Esophagus muscularis mucosa (tissue), 4 donors: ENCODE measurements at regions not wholly inside any gene's neighbourhood (a gene's known extent, or its start where the extent isn't known, plus 50 kb on each side); places are given as distances from the start of the nearest gene placed in this dataset.

ENCODE experiments used
- DNase-seq: peaks from one replicate; pipeline ENCODE4 v3.0.0-alpha.2; 2017; ENCODE audit errors: extremely low spot score
- H3K27ac ChIP-seq, 4 donors: fragments of 200-600 bp; sonication (generic); replicated peaks in 1 of 4; 1 replicate in 3 of 4; 2 replicates in 1 of 4; pipeline ENCODE4 v1.5.1; 2016 to 2019; ENCODE audit warnings: mild to moderate bottlenecking in 1 of 4
- H3K27me3 ChIP-seq, 4 donors: fragments of 200-600 bp; sonication (generic); one replicate each; pipeline versions ENCODE4 v1.5.1 to v1.6.0; 2016 to 2019
- H3K36me3 ChIP-seq, 4 donors: fragments of 200-600 bp; sonication (generic); one replicate each; pipeline ENCODE4 v1.5.1; 2016 to 2019
- H3K4me1 ChIP-seq, 4 donors: fragments of 200-600 bp; sonication (generic); one replicate each; pipeline ENCODE4 v1.5.1; 2016 to 2019
- H3K4me3 ChIP-seq, 4 donors: fragments of 200-600 bp; sonication (generic); 1 replicate in 2 of 4; 2 replicates in 2 of 4; pipeline ENCODE4 v1.5.1; 2016 to 2019; ENCODE audit warnings: mild to moderate bottlenecking in 4 of 4, moderate library complexity in 1 of 4
- H3K9me3 ChIP-seq, 4 donors: fragments of 200-600 bp; sonication (generic); 1 replicate in 3 of 4; 2 replicates in 1 of 4; pipeline ENCODE4 v1.5.1; 2016 to 2019
- EP300 ChIP-seq: sonication (generic); formaldehyde crosslinking; IDR thresholded peaks from one replicate; pipeline ENCODE4 v1.6.1; 2017; ENCODE audit warnings: antibody characterized with exemption
- POLR2A ChIP-seq: fragments of 450-650 bp; IDR thresholded peaks from one replicate; pipeline ENCODE4 v1.6.1; 2017; ENCODE audit warnings: antibody characterized with exemption, moderate library complexity, mild to moderate bottlenecking, low read depth
- POLR2AphosphoS5 ChIP-seq, 2 donors: sonication (generic); formaldehyde crosslinking; IDR thresholded peaks; one replicate each; pipeline ENCODE4 v1.6.1; 2017; ENCODE audit warnings: antibody characterized with exemption in 2 of 2
- WGBS: methylation state at CpG from one replicate; pipeline ENCODE4 v1.1.5; 2018; 5-methylcytosine and 5-hydroxymethylcytosine counted together
- intact Hi-C: fragments of 100-400 bp; cut with DNase I; formaldehyde crosslinking; loops from one replicate; pipeline ENCODE4 v1.15.1; 2023
- TF ChIP-seq, protein P1 (sequence below), 3 experiments: fragments of 200-600 bp in 2 of 3; fragments of 450-650 bp in 1 of 3; sonication (generic) in 2 of 3; IDR thresholded peaks; one replicate each; pipeline ENCODE4 v1.5.1; 2017 to 2019; ENCODE audit warnings: antibody characterized with exemption in 3 of 3, mild to moderate bottlenecking in 2 of 3, moderate library complexity in 1 of 3

DNA sequence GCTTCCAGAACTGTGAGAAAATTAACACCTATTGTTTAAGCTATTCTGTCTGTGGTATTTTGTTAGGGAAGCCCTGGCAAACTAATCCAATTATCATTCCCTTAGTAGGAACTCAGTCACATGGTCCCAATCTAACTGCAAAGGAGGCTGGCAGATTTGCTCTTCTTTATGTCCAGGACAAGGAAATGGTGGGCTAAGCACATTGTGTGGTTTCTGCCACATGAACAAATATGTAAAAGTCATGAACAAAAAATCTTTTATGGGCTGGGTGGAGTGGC is 278.6 kb upstream of the RPL38 start:
- Histone ChIP-seq H3K36me3 (no peaks in the 10 kb centered on the region), H3K4me3 (no peak overlapping the region), H3K27ac (no peak overlapping the region), H3K27me3 (peaks cover 0 to 12% (median 0%) of the 10 kb centered on the region in 4 donors), H3K9me3 (peaks cover 0 to 32% (median 16%) of the 10 kb centered on the region in 4 donors), H3K4me1 (no peaks in the 10 kb centered on the region)
- intact Hi-C loops: no loop called here
- peak; percentile 70 for DNase-seq
- TF ChIP-seq EP300 (no peak), POLR2A (no peak), POLR2AphosphoS5 (IDR thresholded peaks at IDR 0.05) (no peak)
- TF ChIP-seq, protein P1, sequence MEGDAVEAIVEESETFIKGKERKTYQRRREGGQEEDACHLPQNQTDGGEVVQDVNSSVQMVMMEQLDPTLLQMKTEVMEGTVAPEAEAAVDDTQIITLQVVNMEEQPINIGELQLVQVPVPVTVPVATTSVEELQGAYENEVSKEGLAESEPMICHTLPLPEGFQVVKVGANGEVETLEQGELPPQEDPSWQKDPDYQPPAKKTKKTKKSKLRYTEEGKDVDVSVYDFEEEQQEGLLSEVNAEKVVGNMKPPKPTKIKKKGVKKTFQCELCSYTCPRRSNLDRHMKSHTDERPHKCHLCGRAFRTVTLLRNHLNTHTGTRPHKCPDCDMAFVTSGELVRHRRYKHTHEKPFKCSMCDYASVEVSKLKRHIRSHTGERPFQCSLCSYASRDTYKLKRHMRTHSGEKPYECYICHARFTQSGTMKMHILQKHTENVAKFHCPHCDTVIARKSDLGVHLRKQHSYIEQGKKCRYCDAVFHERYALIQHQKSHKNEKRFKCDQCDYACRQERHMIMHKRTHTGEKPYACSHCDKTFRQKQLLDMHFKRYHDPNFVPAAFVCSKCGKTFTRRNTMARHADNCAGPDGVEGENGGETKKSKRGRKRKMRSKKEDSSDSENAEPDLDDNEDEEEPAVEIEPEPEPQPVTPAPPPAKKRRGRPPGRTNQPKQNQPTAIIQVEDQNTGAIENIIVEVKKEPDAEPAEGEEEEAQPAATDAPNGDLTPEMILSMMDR (IDR thresholded peaks at IDR 0.05): no peak

DNA sequence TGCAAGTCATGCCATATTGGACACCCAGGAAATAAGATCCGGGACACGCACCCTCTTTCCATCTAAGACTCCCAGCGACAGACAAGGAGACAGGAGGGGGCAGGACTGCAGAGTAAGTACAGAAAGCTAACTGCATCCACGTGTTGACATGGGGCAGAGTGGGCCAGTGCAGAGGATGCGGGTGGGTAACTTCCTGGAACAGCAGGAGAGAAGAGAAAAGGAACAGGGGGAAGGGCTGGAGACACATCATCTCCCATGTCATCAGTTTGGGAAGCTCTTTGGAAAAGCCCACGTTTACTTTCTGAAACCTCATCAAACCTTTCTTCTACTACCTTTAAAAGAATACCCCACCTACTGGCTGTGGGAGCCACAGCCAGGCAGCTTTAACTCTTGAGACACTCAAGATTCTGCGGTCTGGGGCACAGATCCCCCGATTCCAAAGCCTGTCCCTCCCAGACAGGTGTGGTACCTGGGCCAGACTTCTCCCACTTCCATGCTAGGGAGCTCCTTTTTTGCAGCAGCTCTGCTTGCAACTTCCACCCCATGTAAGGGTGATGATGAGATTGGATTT is 273.5 kb upstream of the RPL38 start:
- no peaks in the 10 kb centered on the region for H3K4me1 ChIP-seq
- DNase-seq: no peak
- TF ChIP-seq POLR2AphosphoS5 (IDR thresholded peaks at IDR 0.05): no peak
- TF ChIP-seq, protein P1 (IDR thresholded peaks at IDR 0.05): no peak
- TF ChIP-seq POLR2A: no peak
- no peak for TF ChIP-seq EP300
- no peak overlapping the region for H3K4me3 ChIP-seq
- 36% methylated on average over 8 of the region's 8 CpGs for whole genome bisulfite sequencing
- no peak overlapping the region for H3K27ac ChIP-seq
- intact Hi-C loops: no loop called here
- peaks cover 0 to 15% (median 0%) of the 10 kb centered on the region in 4 donors for H3K27me3 ChIP-seq
- peaks cover 0 to 13% (median 9%) of the 10 kb centered on the region in 4 donors for H3K9me3 ChIP-seq
- no peaks in the 10 kb centered on the region for H3K36me3 ChIP-seq

DNA sequence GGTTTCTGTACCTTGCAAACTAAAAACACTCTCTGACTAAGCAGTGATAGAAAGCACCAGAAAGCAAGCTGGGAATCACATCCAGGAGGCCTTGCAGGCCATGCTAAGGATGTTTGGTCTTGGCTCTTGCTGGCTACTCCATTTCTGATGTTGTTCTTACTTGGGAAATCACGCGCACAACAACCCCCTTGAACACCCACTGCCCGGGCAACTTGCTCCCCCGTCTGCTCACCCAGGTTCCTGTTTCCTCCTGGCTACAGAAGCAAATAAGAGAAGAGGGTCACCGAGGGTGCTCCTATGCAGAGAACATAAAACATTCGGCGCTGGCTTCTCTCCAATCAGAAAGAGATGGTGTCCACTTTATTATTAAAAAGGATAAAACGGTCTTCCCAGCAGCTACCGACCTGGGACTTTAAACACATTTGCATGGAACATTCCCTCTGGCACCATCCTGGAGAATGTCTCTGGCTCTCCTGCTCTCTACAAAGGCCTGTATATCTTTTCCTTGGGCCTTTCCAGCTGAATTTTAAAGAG is 271.2 kb upstream of the RPL38 start:
- H3K4me3 ChIP-seq: no peak overlapping the region
- H3K27me3 ChIP-seq: peaks cover 0 to 13% (median 0%) of the 10 kb centered on the region in 4 donors
- DNase-seq: peak; percentile 81
- H3K4me1 ChIP-seq: no peaks in the 10 kb centered on the region
- H3K9me3 ChIP-seq: peaks cover 0 to 10% (median 7%) of the 10 kb centered on the region in 4 donors
- no peak overlapping the region for H3K27ac ChIP-seq
- intact Hi-C loops: no loop called here
- no peaks in the 10 kb centered on the region for H3K36me3 ChIP-seq
- no peak for TF ChIP-seq POLR2AphosphoS5 (IDR thresholded peaks at IDR 0.05)
- TF ChIP-seq POLR2A: no peak
- TF ChIP-seq, protein P1 (IDR thresholded peaks at IDR 0.05): no peak
- TF ChIP-seq EP300: no peak
- 86% methylated on average over 9 of the region's 9 CpGs for WGBS

DNA sequence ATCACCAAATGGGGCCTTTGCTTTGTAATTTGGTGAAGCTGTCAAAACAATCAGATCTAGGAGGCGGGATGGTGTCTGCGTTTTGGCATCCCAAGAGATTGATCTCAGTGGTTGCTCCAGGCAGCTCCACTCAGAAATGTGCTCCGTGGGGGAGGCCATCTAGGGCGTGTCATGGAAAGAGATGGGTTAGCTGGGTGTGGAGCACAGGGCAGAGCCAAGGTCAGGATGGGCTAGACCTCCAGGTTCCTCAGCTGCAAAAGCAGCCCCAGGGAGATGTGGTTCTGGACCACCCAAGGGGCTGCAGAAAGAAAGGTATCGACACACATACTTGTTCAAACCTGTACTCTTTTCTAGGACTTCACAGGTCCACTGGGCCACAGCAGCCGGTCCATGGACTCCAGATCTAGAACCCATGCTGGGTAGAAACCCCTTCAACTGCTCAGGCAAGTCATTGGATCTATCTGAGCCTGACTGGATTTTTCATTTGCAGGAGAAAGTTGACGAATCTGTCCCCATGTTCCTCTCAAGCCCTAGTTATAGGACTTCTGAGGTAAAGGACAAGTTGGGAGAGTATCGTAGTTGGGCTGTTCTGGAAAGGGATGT is 270.2 kb upstream of the RPL38 start:
- DNase-seq: peak; percentile 72
- Histone ChIP-seq H3K27me3 (peaks cover 0 to 13% (median 0%) of the 10 kb centered on the region in 4 donors), H3K36me3 (no peaks in the 10 kb centered on the region), H3K4me3 (no peak overlapping the region), H3K9me3 (peaks cover 0 to under 1% (median 0%) of the 10 kb centered on the region in 4 donors), H3K27ac (no peak overlapping the region), H3K4me1 (no peaks in the 10 kb centered on the region)
- intact Hi-C loops: no loop called here
- 81% methylated on average over 8 of the region's 8 CpGs for WGBS
- TF ChIP-seq POLR2AphosphoS5 (IDR thresholded peaks at IDR 0.05) (no peak), POLR2A (no peak), EP300 (no peak)
- TF ChIP-seq, protein P1 (IDR thresholded peaks at IDR 0.05): no peak
